NCI-H345 treated with DMSO at 0.1 percent for 48 hours (cell line): ENCODE measurements at regions not wholly inside any gene's neighbourhood (a gene's known extent, or its start where the extent isn't known, plus 50 kb on each side); places are given as distances from the start of the nearest gene placed in this dataset.

Source experiments
- DNase-seq: peaks from one replicate; lab custom pipeline; 2025; ENCODE audit not compliant: unreplicated experiment; lab: John Stamatoyannopoulos, UW

DNA sequence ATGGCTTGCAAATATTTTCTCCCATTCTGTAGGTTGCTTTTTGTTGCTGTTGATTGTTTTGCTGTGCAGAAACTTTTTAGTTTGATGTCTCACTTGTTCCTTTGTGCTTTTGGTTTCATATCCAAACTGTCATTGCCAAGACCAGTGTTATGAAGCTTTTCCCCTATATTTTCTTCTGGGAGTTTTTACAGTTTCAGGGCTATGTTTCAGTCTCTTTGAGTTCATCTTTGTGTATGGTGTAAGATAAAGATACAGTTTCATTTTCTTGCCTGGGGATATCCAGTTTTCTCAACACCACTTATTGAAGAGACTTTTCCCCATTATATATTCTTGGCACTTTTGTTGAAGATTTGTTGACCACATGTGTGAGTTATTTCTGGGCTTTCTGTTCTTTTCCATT lies 139.9 kb downstream of the MRPL57 start:
- no peak for DNase-seq

- DNase-seq, result no peak
These were observed 140.1 kb downstream of the ZDHHC20 start for GRCh38 chr13:21318891-21319532.

DNA sequence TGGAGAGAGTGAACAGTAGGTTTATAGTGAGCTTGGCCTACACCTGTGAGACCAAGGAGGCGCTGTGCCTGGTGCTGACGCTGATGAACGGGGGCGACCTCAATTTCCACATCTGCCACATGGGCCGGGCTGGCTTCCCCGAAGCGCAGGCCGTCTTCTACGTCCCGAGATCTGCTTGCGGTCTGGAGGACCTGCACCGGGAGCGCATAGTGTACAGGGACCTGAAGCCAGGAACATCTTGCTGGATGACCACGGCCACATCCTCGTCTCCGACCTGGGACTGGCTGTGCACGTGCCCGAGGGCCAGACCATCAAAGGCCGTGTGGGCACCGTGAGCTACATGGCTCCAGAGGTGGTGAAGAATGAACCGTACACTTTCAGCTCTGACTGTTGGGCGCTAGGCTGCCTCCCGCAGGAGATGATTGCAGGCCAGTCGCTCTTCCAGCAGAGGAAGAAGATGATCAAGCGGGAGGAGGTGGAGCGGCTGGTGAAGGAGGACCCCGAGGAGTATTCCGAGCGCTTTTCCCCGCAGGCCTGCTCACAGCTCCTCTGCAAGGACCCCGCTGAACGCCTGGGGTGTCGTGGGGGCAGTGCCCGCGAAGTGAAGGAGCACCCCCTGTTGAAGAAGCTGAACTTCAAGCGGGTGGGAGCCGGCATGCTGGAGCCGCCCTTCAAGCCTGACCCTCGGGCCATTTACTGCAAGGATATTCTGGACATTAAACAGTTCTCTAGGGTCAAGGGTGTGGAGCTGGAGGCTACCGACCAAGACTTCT lies 139.0 kb downstream of the ZDHHC20 start:
- DNase-seq, result no peak

GRCh38 chr13:21320642-21321034 lies 138.5 kb downstream of the ZDHHC20 start:
- DNase-seq, result no peak

DNA sequence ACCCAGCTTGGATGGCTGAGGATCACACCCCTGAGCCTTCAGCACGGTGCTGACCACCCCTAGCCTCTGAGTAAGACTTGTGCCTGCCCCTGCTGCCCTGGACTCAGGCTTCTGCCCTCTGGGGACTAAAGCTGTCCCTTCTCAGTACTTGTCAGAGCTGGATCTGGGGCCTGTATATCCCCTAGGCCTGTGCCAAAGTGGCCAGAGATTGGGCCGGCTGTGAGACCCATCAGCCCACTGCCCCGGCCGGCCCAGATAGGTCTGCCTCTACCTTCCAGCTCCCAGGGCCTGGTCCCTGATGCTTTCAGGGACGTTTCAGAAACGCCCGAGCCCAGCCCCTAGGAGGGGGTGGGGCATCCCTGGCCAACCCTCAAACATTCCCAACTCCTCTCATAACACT lies 137.8 kb downstream of the ZDHHC20 start:
- DNase-seq, result no peak

DNA sequence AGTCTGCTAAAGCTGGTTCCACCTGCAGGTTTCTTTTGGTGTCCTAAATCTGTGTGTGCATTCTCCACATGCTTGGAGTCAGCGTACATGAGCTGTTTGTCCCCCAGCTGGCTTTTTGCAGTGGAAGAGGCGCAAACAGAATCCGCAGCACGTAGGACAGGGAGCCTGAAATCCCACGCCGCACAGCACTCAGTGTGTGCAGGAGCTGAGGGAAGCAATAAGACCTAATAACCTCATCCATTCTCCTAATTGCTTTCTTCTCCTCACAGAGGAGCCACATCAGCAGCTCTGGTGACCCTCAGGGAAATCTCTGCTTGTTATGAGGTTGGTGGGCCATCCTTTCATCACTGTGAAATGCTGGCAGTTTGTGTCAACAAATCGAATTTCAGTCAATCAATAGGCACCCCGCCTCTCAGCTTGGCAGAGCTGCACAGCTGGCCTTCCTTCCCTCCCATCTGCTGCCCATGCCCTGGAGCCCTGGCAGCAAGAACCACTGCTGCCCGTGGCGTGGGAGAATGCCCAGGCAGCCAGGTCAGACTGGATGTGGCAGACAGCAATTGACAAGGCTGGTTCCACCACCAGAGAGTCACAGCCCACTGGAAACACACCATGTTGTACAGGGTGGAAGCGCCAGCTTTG lies 136.7 kb downstream of the ZDHHC20 start:
- DNase-seq, result no peak
